GM23248 (cell line): ENCODE measurements at regions not wholly inside any gene's neighbourhood (a gene's known extent, or its start where the extent isn't known, plus 50 kb on each side); places are given as distances from the start of the nearest gene placed in this dataset.

Experiments
- DNase-seq: peaks from one replicate; pipeline ENCODE4 v3.0.0-alpha.2; 2015
- H2AFZ ChIP-seq: fragments of 200-600 bp; sonication (generic); 2 replicates; pipeline ENCODE4 v1.6.1; 2016; ENCODE audit warnings: antibody characterized with exemption
- H3F3A ChIP-seq: fragments of 200-600 bp; sonication (generic); 2 replicates; pipeline ENCODE4 v1.6.1; 2016; ENCODE audit warnings: mild to moderate bottlenecking, antibody characterized with exemption, mixed run types; ENCODE audit not compliant: insufficient read depth
- H3K27ac ChIP-seq: fragments of 200-600 bp; sonication (generic); 2 replicates; pipeline ENCODE4 v1.5.1; 2016; ENCODE audit warnings: mild to moderate bottlenecking
- H3K27me3 ChIP-seq: fragments of 200-600 bp; sonication (generic); replicated peaks from 2 replicates; pipeline ENCODE4 v1.6.1; 2016; ENCODE audit warnings: mild to moderate bottlenecking; ENCODE audit not compliant: insufficient read depth
- H3K36me3 ChIP-seq: fragments of 200-600 bp; sonication (generic); 2 replicates; pipeline ENCODE4 v1.6.1; 2016; ENCODE audit warnings: low read depth, mild to moderate bottlenecking
- H3K4me1 ChIP-seq: fragments of 200-600 bp; sonication (generic); 2 replicates; pipeline ENCODE4 v1.6.1; 2016; ENCODE audit warnings: mild to moderate bottlenecking; ENCODE audit not compliant: insufficient read depth
- H3K4me2 ChIP-seq: fragments of 200-600 bp; sonication (generic); one replicate; pipeline ENCODE4 v1.6.1; 2016; ENCODE audit warnings: mild to moderate bottlenecking; ENCODE audit not compliant: unreplicated experiment
- H3K4me3 ChIP-seq: fragments of 200-600 bp; sonication (generic); 2 replicates; pipeline ENCODE4 v1.5.1; 2016; ENCODE audit warnings: mild to moderate bottlenecking
- H3K79me2 ChIP-seq: fragments of 200-600 bp; sonication (generic); 2 replicates; pipeline ENCODE4 v1.6.1; 2016; ENCODE audit warnings: mild to moderate bottlenecking; ENCODE audit not compliant: insufficient read depth
- H3K9ac ChIP-seq: fragments of 200-600 bp; sonication (generic); 2 replicates; pipeline ENCODE4 v1.6.1; 2016; ENCODE audit warnings: mild to moderate bottlenecking
- H3K9me2 ChIP-seq: fragments of 200-600 bp; sonication (generic); 2 replicates; pipeline ENCODE4 v1.6.1; 2016; ENCODE audit warnings: mixed run types, mild to moderate bottlenecking, moderate library complexity; ENCODE audit not compliant: insufficient read depth
- H3K9me3 ChIP-seq: fragments of 200-600 bp; sonication (generic); one replicate; pipeline ENCODE4 v1.6.1; 2017; ENCODE audit warnings: low read depth
- H4K20me1 ChIP-seq: fragments of 200-600 bp; sonication (generic); 2 replicates; pipeline ENCODE4 v1.6.0; 2016; ENCODE audit not compliant: insufficient read depth
- EZH2 ChIP-seq: fragments of 200-600 bp; sonication (generic); IDR thresholded peaks from 2 replicates; pipeline ENCODE4 v1.6.1; 2018; ENCODE audit warnings: antibody characterized with exemption, mild to moderate bottlenecking; ENCODE audit not compliant: insufficient read depth, poor library complexity, severe bottlenecking
- EZH2phosphoT487 ChIP-seq: fragments of 200-600 bp; sonication (generic); IDR thresholded peaks from 2 replicates; pipeline ENCODE4 v1.6.1; 2018; ENCODE audit warnings: antibody characterized with exemption, moderate library complexity, mild to moderate bottlenecking, low read depth; ENCODE audit not compliant: insufficient read depth
- WGBS, 2 experiments: methylation state at CpG; one replicate each; pipeline ENCODE4 v1.1.6; 2015 to 2017; ENCODE audit warnings: low lambda C conversion rate in 2 of 2, low coverage in 1 of 2; ENCODE audit errors: missing lambda C conversion rate in 2 of 2; 5-methylcytosine and 5-hydroxymethylcytosine counted together
- in situ Hi-C: fragments of 300-500 bp; cut with MboI; formaldehyde crosslinking; loops from 2 replicates; pipeline ENCODE4 v1.15.0; 2020

GRCh38 chr7:131950758-131951157 lies 394.3 kb upstream of the PODXL start:
- no peak overlapping the region for H3K4me3 ChIP-seq
- no peak for DNase-seq
- H3K27me3 ChIP-seq: peaks cover 10% of the 10 kb centered on the region; the same call in 1 of the 2 replicates
- H3K9me2 ChIP-seq: no peaks in the 10 kb centered on the region
- no peaks in the 10 kb centered on the region for H3K36me3 ChIP-seq
- no peak overlapping the region for H3K4me2 ChIP-seq
- H4K20me1 ChIP-seq: no peaks in the 10 kb centered on the region
- WGBS, 2 experiments: 0% methylated on average over 1 of the region's 1 CpG
- H3K9ac ChIP-seq: no peak overlapping the region
- H2AFZ ChIP-seq: no peak overlapping the region
- in situ Hi-C loops: no loop called here
- no peaks in the 10 kb centered on the region for H3K4me1 ChIP-seq
- no peak overlapping the region for H3K27ac ChIP-seq
- no peaks in the 10 kb centered on the region for H3K79me2 ChIP-seq
- TF ChIP-seq EZH2phosphoT487 (no peak), EZH2 (no peak)
- H3K9me3 ChIP-seq: no peaks in the 10 kb centered on the region
- no peaks in the 10 kb centered on the region for H3F3A ChIP-seq

GRCh38 chr7:131949659-131950058 lies 393.2 kb upstream of the PODXL start:
- Histone ChIP-seq H3K4me1 (no peaks in the 10 kb centered on the region), H3K36me3 (no peaks in the 10 kb centered on the region), H3K27me3 (peaks cover 20% of the 10 kb centered on the region), H3K27ac (no peak overlapping the region), H3K4me2 (no peak overlapping the region), H3K9me2 (no peaks in the 10 kb centered on the region), H3K9ac (no peak overlapping the region), H3K79me2 (no peaks in the 10 kb centered on the region), H3K9me3 (no peaks in the 10 kb centered on the region), H3F3A (no peaks in the 10 kb centered on the region), H4K20me1 (no peaks in the 10 kb centered on the region), H2AFZ (no peak overlapping the region), H3K4me3 (no peak overlapping the region)
- in situ Hi-C loops: no loop called here
- DNase-seq: no peak
- TF ChIP-seq EZH2 (no peak), EZH2phosphoT487 (no peak)
- WGBS, 2 experiments: 79 to 82% methylated on average over 7 of the region's 7 CpGs

- Histone ChIP-seq H3K4me1 (no peaks in the 10 kb centered on the region), H3K36me3 (no peaks in the 10 kb centered on the region), H3K9ac (no peak overlapping the region), H3K4me2 (no peak overlapping the region), H3K9me3 (no peaks in the 10 kb centered on the region), H3K27ac (no peak overlapping the region), H3K9me2 (no peaks in the 10 kb centered on the region), H3K27me3 (peaks cover 31% of the 10 kb centered on the region), H3K4me3 (no peak overlapping the region), H3K79me2 (no peaks in the 10 kb centered on the region), H4K20me1 (no peaks in the 10 kb centered on the region), H3F3A (no peaks in the 10 kb centered on the region), H2AFZ (no peak overlapping the region)
- 33 to 34% methylated on average over 6 of the region's 6 CpGs for WGBS, 2 experiments
- no peak for TF ChIP-seq EZH2
- DNase-seq: peak; percentile 55
- in situ Hi-C loops: no loop called here
These were observed 392.1 kb upstream of the PODXL start for GRCh38 chr7:131948434-131949053.

GRCh38 chr7:131947661-131948060 lies 391.2 kb upstream of the PODXL start:
- no peaks in the 10 kb centered on the region for H3K79me2 ChIP-seq
- no peak overlapping the region for H3K4me2 ChIP-seq
- no peaks in the 10 kb centered on the region for H3K9me2 ChIP-seq
- H3K27ac ChIP-seq: no peak overlapping the region
- H3K36me3 ChIP-seq: no peaks in the 10 kb centered on the region
- no peaks in the 10 kb centered on the region for H3K9me3 ChIP-seq
- H3K9ac ChIP-seq: no peak overlapping the region
- peaks cover 31% of the 10 kb centered on the region for H3K27me3 ChIP-seq
- in situ Hi-C loops: no loop called here
- H2AFZ ChIP-seq: no peak overlapping the region
- no peaks in the 10 kb centered on the region for H3F3A ChIP-seq
- H4K20me1 ChIP-seq: no peaks in the 10 kb centered on the region
- DNase-seq: no peak
- no peaks in the 10 kb centered on the region for H3K4me1 ChIP-seq
- TF ChIP-seq EZH2phosphoT487 (no peak), EZH2 (no peak)
- 89 to 100% methylated on average over 1 of the region's 1 CpG for WGBS, 2 experiments
- no peak overlapping the region for H3K4me3 ChIP-seq

GRCh38 chr7:131945957-131946544 lies 389.6 kb upstream of the PODXL start:
- Histone ChIP-seq H3K36me3 (no peaks in the 10 kb centered on the region), H4K20me1 (no peaks in the 10 kb centered on the region), H2AFZ (no peak overlapping the region), H3K4me1 (no peaks in the 10 kb centered on the region), H3K9me3 (no peaks in the 10 kb centered on the region), H3K9ac (no peak overlapping the region), H3K79me2 (no peaks in the 10 kb centered on the region), H3K27ac (no peak overlapping the region), H3K4me2 (no peak overlapping the region), H3K9me2 (no peaks in the 10 kb centered on the region), H3K27me3 (peaks cover 31% of the 10 kb centered on the region), H3F3A (no peaks in the 10 kb centered on the region), H3K4me3 (no peak overlapping the region)
- 58 to 66% methylated on average over 13 to 14 of the region's 14 CpGs for WGBS, 2 experiments
- TF ChIP-seq EZH2phosphoT487 (no peak), EZH2 (no peak)
- DNase-seq: no peak
- in situ Hi-C loops: no loop called here
